Nephron progenitor cell (in vitro differentiated cells): ENCODE measurements at regions not wholly inside any gene's neighbourhood (a gene's known extent, or its start where the extent isn't known, plus 50 kb on each side); places are given as distances from the start of the nearest gene placed in this dataset.

Source experiments
- DNase-seq: peaks from one replicate; pipeline ENCODE4 v3.0.0; 2021
- H3K27ac Mint-ChIP-seq: 2 replicates; pipeline ENCODE4 v1.8.0; 2021; ENCODE audit warnings: mild to moderate bottlenecking, moderate library complexity, mixed read lengths
- H3K27me3 Mint-ChIP-seq: 2 replicates; pipeline ENCODE4 v1.8.0; 2021; ENCODE audit warnings: mild to moderate bottlenecking, low read depth, mixed read lengths; ENCODE audit not compliant: poor library complexity
- H3K36me3 Mint-ChIP-seq: 2 replicates; pipeline ENCODE4 v1.8.0; 2021; ENCODE audit warnings: low read depth, mixed read lengths
- H3K4me1 Mint-ChIP-seq: 2 replicates; pipeline ENCODE4 v1.8.0; 2021; ENCODE audit warnings: mixed read lengths
- H3K4me3 Mint-ChIP-seq: 2 replicates; pipeline ENCODE4 v1.8.0; 2021; ENCODE audit warnings: mild to moderate bottlenecking, moderate library complexity, mixed read lengths
- H3K9me3 Mint-ChIP-seq: 2 replicates; pipeline ENCODE4 v1.8.0; 2021; ENCODE audit warnings: mild to moderate bottlenecking, moderate library complexity, mixed read lengths
- TF ChIP-seq, protein P1 (sequence below): fragments of 200-600 bp; sonication (generic); IDR thresholded peaks from 2 replicates; pipeline ENCODE4 v1.5.0; 2021; ENCODE audit warnings: antibody characterized with exemption

DNA sequence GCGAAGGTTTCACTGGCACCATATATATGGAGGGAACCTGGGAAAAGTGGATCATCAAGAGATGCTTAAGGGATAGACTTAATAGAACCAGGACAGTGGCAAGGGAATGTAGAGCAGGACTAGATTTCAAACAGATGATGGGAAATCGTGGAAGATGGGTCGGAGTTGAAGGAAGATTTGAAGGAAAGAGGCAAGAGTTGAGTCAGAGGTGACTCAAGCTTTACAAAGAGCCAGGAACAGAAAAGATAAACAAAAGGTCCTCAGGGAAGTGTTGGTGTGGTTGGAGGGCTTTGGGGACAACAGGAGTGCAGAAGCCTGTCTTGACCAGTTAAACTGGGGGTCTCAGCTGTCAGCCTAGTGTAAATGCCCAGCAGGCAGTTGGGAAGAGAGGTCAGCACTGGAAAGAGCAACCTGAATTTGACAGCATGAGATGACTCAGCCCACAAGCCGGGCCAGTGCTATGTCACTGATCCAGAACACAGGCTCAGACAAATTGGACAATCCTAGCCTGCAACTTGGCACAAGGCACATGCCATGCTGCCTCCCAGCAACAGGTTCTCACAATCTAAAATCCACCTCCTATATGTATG lies 230.5 kb downstream of the IDS start:
- H3K4me3 Mint-ChIP-seq: no peak overlapping the region
- no peak for DNase-seq
- TF ChIP-seq, protein P1, sequence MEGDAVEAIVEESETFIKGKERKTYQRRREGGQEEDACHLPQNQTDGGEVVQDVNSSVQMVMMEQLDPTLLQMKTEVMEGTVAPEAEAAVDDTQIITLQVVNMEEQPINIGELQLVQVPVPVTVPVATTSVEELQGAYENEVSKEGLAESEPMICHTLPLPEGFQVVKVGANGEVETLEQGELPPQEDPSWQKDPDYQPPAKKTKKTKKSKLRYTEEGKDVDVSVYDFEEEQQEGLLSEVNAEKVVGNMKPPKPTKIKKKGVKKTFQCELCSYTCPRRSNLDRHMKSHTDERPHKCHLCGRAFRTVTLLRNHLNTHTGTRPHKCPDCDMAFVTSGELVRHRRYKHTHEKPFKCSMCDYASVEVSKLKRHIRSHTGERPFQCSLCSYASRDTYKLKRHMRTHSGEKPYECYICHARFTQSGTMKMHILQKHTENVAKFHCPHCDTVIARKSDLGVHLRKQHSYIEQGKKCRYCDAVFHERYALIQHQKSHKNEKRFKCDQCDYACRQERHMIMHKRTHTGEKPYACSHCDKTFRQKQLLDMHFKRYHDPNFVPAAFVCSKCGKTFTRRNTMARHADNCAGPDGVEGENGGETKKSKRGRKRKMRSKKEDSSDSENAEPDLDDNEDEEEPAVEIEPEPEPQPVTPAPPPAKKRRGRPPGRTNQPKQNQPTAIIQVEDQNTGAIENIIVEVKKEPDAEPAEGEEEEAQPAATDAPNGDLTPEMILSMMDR: no peak
- no peaks in the 10 kb centered on the region for H3K4me1 Mint-ChIP-seq
- H3K9me3 Mint-ChIP-seq: peaks cover 27% of the 10 kb centered on the region
- no peaks in the 10 kb centered on the region for H3K27me3 Mint-ChIP-seq
- no peak overlapping the region for H3K27ac Mint-ChIP-seq
- H3K36me3 Mint-ChIP-seq: no peaks in the 10 kb centered on the region

DNA sequence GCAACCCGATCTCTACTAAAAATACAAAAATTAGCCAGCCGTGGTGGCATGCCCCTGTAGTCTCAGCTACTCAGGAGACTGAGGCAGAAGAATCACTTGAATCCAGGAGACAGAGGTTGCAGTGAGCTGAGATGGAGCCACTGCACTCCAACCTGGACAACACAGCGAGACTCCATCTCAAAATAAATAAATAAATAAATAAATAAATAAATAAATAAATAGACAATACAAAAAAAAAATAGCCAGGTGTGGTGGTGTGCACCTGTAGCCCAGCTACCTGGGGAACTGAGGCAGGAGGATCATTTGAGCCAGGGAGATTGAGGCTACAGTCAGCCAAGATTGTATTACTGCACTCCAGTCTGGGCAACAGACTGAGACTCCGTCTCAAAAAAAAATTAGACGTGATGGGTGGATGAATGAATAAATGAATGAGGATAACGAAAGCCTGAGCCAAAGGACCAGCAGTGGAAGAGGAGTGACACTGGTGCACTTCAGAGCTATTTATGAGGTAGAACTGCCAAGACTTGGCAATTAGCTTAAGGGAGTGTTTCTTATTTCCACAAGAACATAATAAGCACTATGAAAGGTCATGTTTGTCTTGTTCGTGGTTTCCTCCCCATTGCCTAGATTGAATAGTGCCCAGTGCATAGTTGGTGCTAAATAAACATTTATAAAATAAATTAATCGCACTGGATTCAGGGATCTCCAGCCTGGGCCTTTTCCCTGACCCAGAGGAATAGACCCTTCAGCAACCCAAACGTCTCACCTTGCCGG lies 232.2 kb downstream of the IDS start:
- Mint-ChIP-seq H3K9me3 (peaks cover 24% of the 10 kb centered on the region), H3K4me1 (no peaks in the 10 kb centered on the region), H3K36me3 (no peaks in the 10 kb centered on the region), H3K27ac (no peak overlapping the region), H3K4me3 (no peak overlapping the region), H3K27me3 (no peaks in the 10 kb centered on the region)
- no peak for DNase-seq
- TF ChIP-seq, protein P1: no peak

DNA sequence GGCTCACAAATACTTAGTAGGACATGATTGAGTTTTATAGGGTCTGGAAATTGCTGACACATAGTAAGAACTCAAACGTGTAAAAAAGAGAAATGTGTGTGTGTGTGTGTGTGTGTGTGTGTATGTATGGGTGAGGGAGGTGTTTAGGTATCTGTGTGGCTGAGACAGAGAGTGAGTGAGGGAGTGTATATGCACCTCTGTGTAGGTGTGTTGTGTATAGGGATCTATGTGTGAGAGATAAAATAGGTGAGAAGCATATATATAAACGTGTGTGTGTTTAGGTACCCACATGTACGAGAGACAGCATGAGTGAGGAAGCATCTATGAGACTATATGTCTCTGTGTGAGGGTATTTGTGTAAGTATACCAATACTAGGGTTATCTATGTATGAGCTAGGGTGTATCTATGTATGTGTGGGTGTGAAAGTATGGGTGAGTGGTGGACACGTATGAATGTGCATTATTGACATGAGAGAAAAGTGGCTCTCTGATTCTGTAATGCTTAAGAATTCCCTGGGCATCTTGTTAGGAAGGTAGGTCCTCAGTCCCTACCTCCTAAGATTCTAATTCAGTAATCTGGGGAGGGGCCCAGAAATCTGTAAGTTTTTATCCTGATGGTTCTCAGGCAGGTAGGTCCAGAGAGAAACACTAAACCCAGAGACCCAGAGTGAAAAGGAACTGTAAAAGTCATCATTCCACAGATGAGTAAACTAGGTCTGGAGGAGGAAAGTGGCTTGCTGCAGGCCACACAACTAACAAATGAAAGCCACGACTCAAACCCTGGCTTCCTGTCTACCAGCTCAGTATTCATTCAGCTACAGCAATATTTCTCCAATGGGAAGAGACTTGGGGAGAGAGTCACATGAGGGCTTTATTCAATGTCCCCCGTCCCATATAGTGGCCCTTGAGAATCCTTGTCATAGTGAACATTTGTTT lies 237.0 kb downstream of the IDS start:
- Mint-ChIP-seq H3K9me3 (peaks cover 46% of the 10 kb centered on the region), H3K36me3 (no peaks in the 10 kb centered on the region)
- no peak for DNase-seq

DNA sequence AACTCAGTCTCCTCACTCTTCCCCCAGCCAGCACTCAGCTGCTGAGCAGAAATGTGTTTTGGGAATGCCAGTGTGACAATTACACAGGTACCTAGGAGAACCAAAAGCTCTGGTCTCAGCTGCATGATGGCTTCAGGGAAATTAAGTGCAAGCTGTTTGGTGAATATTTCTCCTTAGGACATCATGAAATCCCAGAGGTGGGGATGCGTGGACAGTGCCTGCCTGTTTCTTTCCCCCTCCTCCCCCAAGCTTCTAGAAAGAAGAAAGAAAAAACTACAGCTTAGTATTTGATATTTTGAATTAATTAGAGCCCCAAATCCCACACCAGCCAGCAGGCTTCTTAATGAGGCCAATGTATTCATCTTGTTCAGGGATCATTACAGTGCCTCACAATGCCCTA lies 243.0 kb downstream of the IDS start:
- Mint-ChIP-seq H3K9me3 (peaks cover 38% of the 10 kb centered on the region), H3K27me3 (peaks cover 3% of the 10 kb centered on the region), H3K4me1 (no peaks in the 10 kb centered on the region), H3K4me3 (no peak overlapping the region), H3K27ac (no peak overlapping the region), H3K36me3 (no peaks in the 10 kb centered on the region)
- DNase-seq: no peak
- TF ChIP-seq, protein P1: no peak

More for the DNA sequence above, 237.0 kb downstream of the IDS start:
- peaks cover 3% of the 10 kb centered on the region for H3K27me3 Mint-ChIP-seq
- no peaks in the 10 kb centered on the region for H3K4me1 Mint-ChIP-seq
- TF ChIP-seq, protein P1: no peak
- no peak overlapping the region for H3K4me3 Mint-ChIP-seq
- H3K27ac Mint-ChIP-seq: no peak overlapping the region

DNA sequence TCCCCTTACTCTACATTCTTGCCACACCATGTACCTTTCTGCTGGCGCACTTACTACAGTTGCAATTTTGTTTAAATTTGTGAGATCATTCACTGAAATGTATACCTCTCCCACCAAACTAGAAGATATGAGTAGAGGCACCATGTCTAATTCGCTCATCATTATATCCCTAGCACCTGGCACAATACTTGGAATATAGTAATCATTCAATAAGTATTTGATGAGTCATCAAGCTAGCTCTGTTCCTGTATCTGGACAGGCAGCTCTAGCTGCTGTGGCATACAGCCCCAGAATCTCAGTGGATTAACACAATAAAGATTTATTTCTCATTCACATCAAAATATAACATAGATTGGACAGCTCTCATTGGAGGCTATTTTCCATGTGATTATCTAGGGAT lies 245.9 kb downstream of the IDS start:
- Mint-ChIP-seq H3K9me3 (peaks cover 26% of the 10 kb centered on the region), H3K4me1 (no peaks in the 10 kb centered on the region), H3K27ac (no peak overlapping the region), H3K27me3 (no peaks in the 10 kb centered on the region), H3K4me3 (no peak overlapping the region), H3K36me3 (no peaks in the 10 kb centered on the region)
- DNase-seq: no peak
- TF ChIP-seq, protein P1: no peak
